ENCODE measurements at regions not wholly inside any gene's neighbourhood (a gene's known extent, or its start where the extent isn't known, plus 50 kb on each side); places are given as distances from the start of the nearest gene placed in this dataset.

DNA sequence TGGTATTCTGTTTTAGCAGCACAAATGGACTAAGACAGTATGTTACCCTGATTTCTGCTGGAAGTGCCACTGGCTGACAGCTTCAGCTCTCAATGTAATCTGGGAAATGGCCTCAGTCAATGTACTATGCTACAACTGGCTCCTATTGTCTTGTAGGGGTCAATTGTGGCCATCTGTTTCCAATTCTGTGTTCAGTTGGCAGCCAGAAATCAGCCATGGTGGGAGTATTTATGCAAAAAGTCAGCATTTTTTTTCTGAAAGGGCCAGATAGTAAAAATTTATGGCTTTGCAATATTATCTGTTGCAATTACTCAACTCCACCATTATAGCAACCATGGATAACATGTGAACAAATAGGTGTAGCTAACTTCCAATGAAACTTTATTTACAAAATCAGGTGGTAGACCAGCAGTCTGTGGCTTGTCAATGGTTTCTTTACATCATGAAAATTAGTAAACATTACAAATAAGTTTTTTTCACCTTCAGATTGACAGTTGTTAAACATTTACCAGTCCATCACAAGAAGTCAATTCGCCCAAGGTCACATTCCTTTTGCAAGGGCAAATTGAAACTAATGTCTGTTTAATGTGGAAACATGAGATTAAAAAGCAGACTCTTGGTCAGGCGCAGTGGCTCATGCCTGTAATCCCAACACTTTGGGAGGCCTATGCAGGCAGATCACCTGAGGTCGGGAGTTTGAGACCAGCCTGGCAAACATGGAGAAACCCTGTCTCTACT, 58.3 kb upstream of the TSHZ2 start (continued):
- TF ChIP-seq ZNF720 (CRISPR knock-in tag; IDR thresholded peaks at IDR 0.05) = no peak
- no peak for TF ChIP-seq ZSCAN12 (CRISPR knock-in tag; IDR thresholded peaks at IDR 0.05)
- no peak for TF ChIP-seq ZNF484 (CRISPR knock-in tag; IDR thresholded peaks at IDR 0.05; ENCODE audit: borderline replicate concordance, low read depth)
- TF ChIP-seq ZSCAN5A (CRISPR knock-in tag; IDR thresholded peaks at IDR 0.05; ENCODE audit: borderline replicate concordance) = no peak
- TF ChIP-seq AHDC1 (CRISPR knock-in tag; IDR thresholded peaks at IDR 0.05; ENCODE audit: borderline replicate concordance) = peak; percentile 95
- TF ChIP-seq, protein P1, sequence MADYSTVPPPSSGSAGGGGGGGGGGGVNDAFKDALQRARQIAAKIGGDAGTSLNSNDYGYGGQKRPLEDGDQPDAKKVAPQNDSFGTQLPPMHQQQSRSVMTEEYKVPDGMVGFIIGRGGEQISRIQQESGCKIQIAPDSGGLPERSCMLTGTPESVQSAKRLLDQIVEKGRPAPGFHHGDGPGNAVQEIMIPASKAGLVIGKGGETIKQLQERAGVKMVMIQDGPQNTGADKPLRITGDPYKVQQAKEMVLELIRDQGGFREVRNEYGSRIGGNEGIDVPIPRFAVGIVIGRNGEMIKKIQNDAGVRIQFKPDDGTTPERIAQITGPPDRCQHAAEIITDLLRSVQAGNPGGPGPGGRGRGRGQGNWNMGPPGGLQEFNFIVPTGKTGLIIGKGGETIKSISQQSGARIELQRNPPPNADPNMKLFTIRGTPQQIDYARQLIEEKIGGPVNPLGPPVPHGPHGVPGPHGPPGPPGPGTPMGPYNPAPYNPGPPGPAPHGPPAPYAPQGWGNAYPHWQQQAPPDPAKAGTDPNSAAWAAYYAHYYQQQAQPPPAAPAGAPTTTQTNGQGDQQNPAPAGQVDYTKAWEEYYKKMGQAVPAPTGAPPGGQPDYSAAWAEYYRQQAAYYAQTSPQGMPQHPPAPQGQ (CRISPR knock-in tag; IDR thresholded peaks at IDR 0.05; ENCODE audit: borderline replicate concordance) = no peak
- TF ChIP-seq TBP (CRISPR knock-in tag; IDR thresholded peaks at IDR 0.05) = no peak
- no peak for TF ChIP-seq MXI1 (IDR thresholded peaks at IDR 0.05; ENCODE audit: borderline replicate concordance, low read depth, low read length)
- no peak for TF ChIP-seq SSRP1 (CRISPR knock-in tag; IDR thresholded peaks at IDR 0.05)
- TF ChIP-seq ZBTB8A (CRISPR knock-in tag; IDR thresholded peaks at IDR 0.05; ENCODE audit: borderline replicate concordance, low read depth) = no peak
- TF ChIP-seq ZBTB14 (CRISPR knock-in tag; IDR thresholded peaks at IDR 0.05) = no peak
